ENCODE measurements at regions not wholly inside any gene's neighbourhood (a gene's known extent, or its start where the extent isn't known, plus 50 kb on each side); places are given as distances from the start of the nearest gene placed in this dataset.

GRCh38 chr13:32961724-32962123, 54.5 kb upstream of the KL start:
- WGBS, 5 donors = 79 to 94% (median 85%) methylated on average over 1 of the region's 1 CpG
- no peak for DNase-seq
- no peak overlapping the region for H3K27ac ChIP-seq
- no peak for TF ChIP-seq POLR2A (IDR thresholded peaks at IDR 0.05)
- no peak for TF ChIP-seq EP300 (IDR thresholded peaks at IDR 0.05)
- TF ChIP-seq CTCF (IDR thresholded peaks at IDR 0.05) = no peak
- no peak for TF ChIP-seq POLR2AphosphoS5 (IDR thresholded peaks at IDR 0.05)
- H3K4me1 ChIP-seq = no peaks in the 10 kb centered on the region
- H3K36me3 ChIP-seq = no peaks in the 10 kb centered on the region
- no peak overlapping the region for H3K4me3 ChIP-seq
- intact Hi-C loops (cut with DNase I; ENCODE audit: low total_unique reads) = no loop called here
- H3K9me3 ChIP-seq = no peaks in the 10 kb centered on the region
- H3K27me3 ChIP-seq = no peaks in the 10 kb centered on the region

- 82 to 95% (median 91%) methylated on average over 2 of the region's 2 CpGs for WGBS, 5 donors
- Histone ChIP-seq H3K9me3 (no peaks in the 10 kb centered on the region), H3K27ac (no peak overlapping the region), H3K4me3 (no peak overlapping the region), H3K4me1 (no peaks in the 10 kb centered on the region), H3K27me3 (no peaks in the 10 kb centered on the region), H3K36me3 (no peaks in the 10 kb centered on the region)
- no peak for DNase-seq
- intact Hi-C loops (cut with DNase I; ENCODE audit: low total_unique reads) = no loop called here
- no peak for TF ChIP-seq CTCF (IDR thresholded peaks at IDR 0.05)
- TF ChIP-seq POLR2AphosphoS5 (IDR thresholded peaks at IDR 0.05) = no peak
- no peak for TF ChIP-seq EP300 (IDR thresholded peaks at IDR 0.05)
- TF ChIP-seq POLR2A (IDR thresholded peaks at IDR 0.05) = no peak
Observed at GRCh38 chr13:32962342-32962741, 53.9 kb upstream of the KL start.

- Histone ChIP-seq H3K4me3 (no peak overlapping the region), H3K9me3 (no peaks in the 10 kb centered on the region), H3K27me3 (no peaks in the 10 kb centered on the region), H3K27ac (no peak overlapping the region), H3K4me1 (peaks cover 0 to 3% (median 1%) of the 10 kb centered on the region in 4 donors), H3K36me3 (no peaks in the 10 kb centered on the region)
- intact Hi-C loops (cut with DNase I; ENCODE audit: low total_unique reads) = no loop called here
- DNase-seq = no peak
- TF ChIP-seq POLR2AphosphoS5 (IDR thresholded peaks at IDR 0.05) (no peak), CTCF (IDR thresholded peaks at IDR 0.05) (no peak), EP300 (IDR thresholded peaks at IDR 0.05) (no peak), POLR2A (IDR thresholded peaks at IDR 0.05) (no peak)
- WGBS, 5 donors = 57 to 72% (median 66%) methylated on average over 2 of the region's 2 CpGs
Observed at GRCh38 chr13:32964987-32965386, 51.2 kb upstream of the KL start.
